Dendritic cell treated with granulocyte-macrophage colony-stimulating factor and Interleukin-4, amounts not matched to agents 40 ng/mL and 50 ng/mL, for 4 days (primary cell): ENCODE measurements at regions not wholly inside any gene's neighbourhood (a gene's known extent, or its start where the extent isn't known, plus 50 kb on each side); places are given as distances from the start of the nearest gene placed in this dataset.

Experiments used
- H3K27ac Mint-ChIP-seq: one replicate; pipeline ENCODE4 v1.8.0; 2022; ENCODE audit warnings: mild to moderate bottlenecking, mixed read lengths
- H3K27me3 Mint-ChIP-seq: one replicate; pipeline ENCODE4 v1.8.0; 2022; ENCODE audit warnings: mild to moderate bottlenecking, mixed read lengths
- H3K36me3 Mint-ChIP-seq: one replicate; pipeline ENCODE4 v1.8.0; 2022; ENCODE audit warnings: low read depth, mixed read lengths
- H3K4me1 Mint-ChIP-seq: one replicate; pipeline ENCODE4 v1.8.0; 2022; ENCODE audit warnings: low read depth, mixed read lengths
- H3K4me3 Mint-ChIP-seq: one replicate; pipeline ENCODE4 v1.8.0; 2022; ENCODE audit warnings: mild to moderate bottlenecking, moderate library complexity, mixed read lengths
- H3K9me3 Mint-ChIP-seq: one replicate; pipeline ENCODE4 v1.8.0; 2022; ENCODE audit warnings: mixed read lengths
- intact Hi-C: fragments of 100-400 bp; cut with micrococcal nuclease; formaldehyde crosslinking; loops from one replicate; pipeline ENCODE4 v1.15.0; 2022

- Mint-ChIP-seq H3K4me1 (no peaks in the 10 kb centered on the region), H3K27ac (no peak overlapping the region), H3K4me3 (no peak overlapping the region), H3K9me3 (no peaks in the 10 kb centered on the region), H3K36me3 (no peaks in the 10 kb centered on the region), H3K27me3 (no peaks in the 10 kb centered on the region)
- intact Hi-C loops: no loop called here
Measured at GRCh38 chr5:109951758-109952157, 262.0 kb downstream of the MAN2A1 start.

- intact Hi-C loops: no loop called here
- Mint-ChIP-seq H3K4me3 (no peak overlapping the region), H3K27me3 (no peaks in the 10 kb centered on the region), H3K36me3 (no peaks in the 10 kb centered on the region), H3K9me3 (no peaks in the 10 kb centered on the region), H3K27ac (no peak overlapping the region), H3K4me1 (no peaks in the 10 kb centered on the region)
Measured at GRCh38 chr5:109953761-109954160, 264.0 kb downstream of the MAN2A1 start.

GRCh38 chr5:109956884-109957283 lies 267.2 kb downstream of the MAN2A1 start:
- intact Hi-C loops: no loop called here
- Mint-ChIP-seq H3K27me3 (no peaks in the 10 kb centered on the region), H3K4me1 (peaks cover 15% of the 10 kb centered on the region), H3K36me3 (no peaks in the 10 kb centered on the region), H3K9me3 (no peaks in the 10 kb centered on the region), H3K27ac (no peak overlapping the region), H3K4me3 (no peak overlapping the region)

- Mint-ChIP-seq H3K9me3 (no peaks in the 10 kb centered on the region), H3K4me1 (peaks cover 17% of the 10 kb centered on the region), H3K36me3 (no peaks in the 10 kb centered on the region), H3K4me3 (no peak overlapping the region), H3K27ac (no peak overlapping the region), H3K27me3 (no peaks in the 10 kb centered on the region)
- intact Hi-C loops: no loop called here
Measured at GRCh38 chr5:109958082-109958481, 268.4 kb downstream of the MAN2A1 start.

- H3K27ac Mint-ChIP-seq: no peak overlapping the region
- no peaks in the 10 kb centered on the region for H3K36me3 Mint-ChIP-seq
- H3K4me3 Mint-ChIP-seq: no peak overlapping the region
- H3K9me3 Mint-ChIP-seq: no peaks in the 10 kb centered on the region
- intact Hi-C loops: no loop called here
- H3K27me3 Mint-ChIP-seq: no peaks in the 10 kb centered on the region
- H3K4me1 Mint-ChIP-seq: peaks cover 26% of the 10 kb centered on the region
Measured at GRCh38 chr5:109959652-109960051, 269.9 kb downstream of the MAN2A1 start.

- intact Hi-C loops: no loop called here
- no peaks in the 10 kb centered on the region for H3K9me3 Mint-ChIP-seq
- no peak overlapping the region for H3K4me3 Mint-ChIP-seq
- peaks cover 26% of the 10 kb centered on the region for H3K4me1 Mint-ChIP-seq
- no peak overlapping the region for H3K27ac Mint-ChIP-seq
- H3K36me3 Mint-ChIP-seq: no peaks in the 10 kb centered on the region
- H3K27me3 Mint-ChIP-seq: no peaks in the 10 kb centered on the region
Measured at GRCh38 chr5:109961751-109962150, 272.0 kb downstream of the MAN2A1 start.

GRCh38 chr5:109962882-109963603 lies 273.3 kb downstream of the MAN2A1 start:
- Mint-ChIP-seq H3K4me3 (no peak overlapping the region), H3K27me3 (no peaks in the 10 kb centered on the region), H3K4me1 (peaks cover 26% of the 10 kb centered on the region), H3K27ac (no peak overlapping the region), H3K36me3 (no peaks in the 10 kb centered on the region), H3K9me3 (no peaks in the 10 kb centered on the region)
- intact Hi-C loops: no loop called here

GRCh38 chr5:109964136-109964535 lies 274.4 kb downstream of the MAN2A1 start:
- intact Hi-C loops: no loop called here
- Mint-ChIP-seq H3K27ac (no peak overlapping the region), H3K9me3 (no peaks in the 10 kb centered on the region)

GRCh38 chr5:109965634-109966033 lies 275.9 kb downstream of the MAN2A1 start:
- Mint-ChIP-seq H3K27me3 (no peaks in the 10 kb centered on the region), H3K27ac (no peak overlapping the region), H3K9me3 (no peaks in the 10 kb centered on the region), H3K4me1 (peaks cover 17% of the 10 kb centered on the region), H3K4me3 (no peak overlapping the region), H3K36me3 (no peaks in the 10 kb centered on the region)
- intact Hi-C loops: no loop called here

More at GRCh38 chr5:109964136-109964535, 274.4 kb downstream of the MAN2A1 start:
- H3K27me3 Mint-ChIP-seq: no peaks in the 10 kb centered on the region
- H3K4me1 Mint-ChIP-seq: peaks cover 26% of the 10 kb centered on the region
- no peaks in the 10 kb centered on the region for H3K36me3 Mint-ChIP-seq
- H3K4me3 Mint-ChIP-seq: no peak overlapping the region

- no peak overlapping the region for H3K27ac Mint-ChIP-seq
- H3K4me1 Mint-ChIP-seq: no peaks in the 10 kb centered on the region
- no peak overlapping the region for H3K4me3 Mint-ChIP-seq
- H3K9me3 Mint-ChIP-seq: no peaks in the 10 kb centered on the region
- H3K27me3 Mint-ChIP-seq: no peaks in the 10 kb centered on the region
- no peaks in the 10 kb centered on the region for H3K36me3 Mint-ChIP-seq
- intact Hi-C loops: no loop called here
Measured at GRCh38 chr5:109971968-109972367, 282.2 kb downstream of the MAN2A1 start.

- H3K27ac Mint-ChIP-seq: no peak overlapping the region
- no peaks in the 10 kb centered on the region for H3K36me3 Mint-ChIP-seq
- no peaks in the 10 kb centered on the region for H3K4me1 Mint-ChIP-seq
- no peak overlapping the region for H3K4me3 Mint-ChIP-seq
- intact Hi-C loops: no loop called here
- H3K27me3 Mint-ChIP-seq: no peaks in the 10 kb centered on the region
- H3K9me3 Mint-ChIP-seq: peaks cover 16% of the 10 kb centered on the region
Measured at GRCh38 chr5:109981979-109982378, 292.3 kb downstream of the MAN2A1 start.

- intact Hi-C loops: no loop called here
- Mint-ChIP-seq H3K27ac (no peak overlapping the region), H3K4me1 (no peaks in the 10 kb centered on the region), H3K27me3 (no peaks in the 10 kb centered on the region), H3K9me3 (peaks cover 16% of the 10 kb centered on the region), H3K36me3 (no peaks in the 10 kb centered on the region), H3K4me3 (no peak overlapping the region)
Measured at GRCh38 chr5:109982966-109983534, 293.3 kb downstream of the MAN2A1 start.

- H3K27ac Mint-ChIP-seq: no peak overlapping the region
- intact Hi-C loops: no loop called here
Measured at GRCh38 chr5:109986726-109987125, 297.0 kb downstream of the MAN2A1 start.

GRCh38 chr5:109987355-109987754 lies 297.6 kb downstream of the MAN2A1 start:
- no peak overlapping the region for H3K27ac Mint-ChIP-seq

More at GRCh38 chr5:109986726-109987125, 297.0 kb downstream of the MAN2A1 start:
- Mint-ChIP-seq H3K4me3 (no peak overlapping the region), H3K9me3 (peaks cover 16% of the 10 kb centered on the region), H3K27me3 (no peaks in the 10 kb centered on the region), H3K4me1 (no peaks in the 10 kb centered on the region), H3K36me3 (no peaks in the 10 kb centered on the region)

GRCh38 chr5:109987970-109988369 lies 298.2 kb downstream of the MAN2A1 start:
- Mint-ChIP-seq H3K36me3 (no peaks in the 10 kb centered on the region), H3K4me1 (no peaks in the 10 kb centered on the region), H3K9me3 (peaks cover 16% of the 10 kb centered on the region), H3K27ac (no peak overlapping the region), H3K4me3 (no peak overlapping the region), H3K27me3 (no peaks in the 10 kb centered on the region)
- intact Hi-C loops: no loop called here

More at GRCh38 chr5:109987355-109987754, 297.6 kb downstream of the MAN2A1 start:
- H3K9me3 Mint-ChIP-seq: peaks cover 16% of the 10 kb centered on the region
- H3K4me3 Mint-ChIP-seq: no peak overlapping the region
- H3K36me3 Mint-ChIP-seq: no peaks in the 10 kb centered on the region
- no peaks in the 10 kb centered on the region for H3K27me3 Mint-ChIP-seq
- no peaks in the 10 kb centered on the region for H3K4me1 Mint-ChIP-seq
- intact Hi-C loops: no loop called here
